ENCODE measurements at regions not wholly inside any gene's neighbourhood (a gene's known extent, or its start where the extent isn't known, plus 50 kb on each side); places are given as distances from the start of the nearest gene placed in this dataset.

GRCh38 chr13:109951491-109951890 lies 165.1 kb upstream of the IRS2 start:
- Histone ChIP-seq H4K20me1 (replicated peaks in 1 of 2; ENCODE audit: control insufficient read depth in 1 of 2, insufficient read depth in 2 of 2, low read length in 2 of 2) (no peaks in the 10 kb centered on the region), H3K36me3 (ENCODE audit: control insufficient read depth in 2 of 4, insufficient read depth in 4 of 4, low read length in 3 of 4) (no peaks in the 10 kb centered on the region), H3K18ac (ENCODE audit: extremely low read depth, low read length) (no peak overlapping the region), H3K79me2 (ENCODE audit: control insufficient read depth in 1 of 2, insufficient read depth in 2 of 2, low read length in 2 of 2) (no peaks in the 10 kb centered on the region), H3K4me1 (replicated peaks in 1 of 4; ENCODE audit: control insufficient read depth in 3 of 4, insufficient read depth in 4 of 4, low read length in 3 of 4) (no peaks in the 10 kb centered on the region), H2BK20ac (ENCODE audit: low read length) (no peak overlapping the region), H3K27ac (ENCODE audit: low read depth, low read length) (no peak overlapping the region), H3K14ac (ENCODE audit: insufficient read length) (no peak overlapping the region), H3K9me3 (ENCODE audit: insufficient read depth in 2 of 2, low read depth in 1 of 2, low read length in 1 of 2) (no peaks in the 10 kb centered on the region), H3K4ac (replicated peaks; ENCODE audit: insufficient read length, low read depth, low read length) (no peak overlapping the region), H3K23me2 (ENCODE audit: low read depth, low read length) (no peaks in the 10 kb centered on the region), H2AFZ (ENCODE audit: low read length) (no peak overlapping the region), H4K8ac (ENCODE audit: extremely low read depth, insufficient read depth, low read length) (no peak overlapping the region), H3K79me1 (ENCODE audit: low read depth, low read length) (no peaks in the 10 kb centered on the region), H2AK5ac (ENCODE audit: low read depth, low read length) (no peak overlapping the region), H2BK120ac (replicated peaks; ENCODE audit: low read depth, low read length) (no peak overlapping the region), H3K4me2 (ENCODE audit: insufficient read depth in 1 of 2, low read depth in 2 of 2, low read length in 2 of 2) (no peak overlapping the region), H3K27me3 (replicated peaks in 1 of 4; ENCODE audit: control insufficient read depth in 3 of 4, extremely low read depth in 1 of 4, insufficient read depth in 3 of 4, low read length in 3 of 4) (no peaks in the 10 kb centered on the region), H3K4me3 (ENCODE audit: extremely low read depth in 1 of 4, insufficient read depth in 2 of 4, low read depth in 3 of 4, low read length in 4 of 4) (no peak overlapping the region), H4K91ac (replicated peaks; ENCODE audit: insufficient read length, low read length) (no peak overlapping the region), H3K56ac (replicated peaks; ENCODE audit: insufficient read length, low read depth, low read length) (no peak overlapping the region), H2BK15ac (ENCODE audit: low read length) (no peak overlapping the region), H4K5ac (ENCODE audit: insufficient read length, low read depth, low read length) (no peak overlapping the region), H3K9ac (replicated peaks in 1 of 4; ENCODE audit: extremely low read depth in 1 of 4, low read depth in 3 of 4, low read length in 3 of 4) (no peak overlapping the region), H2BK5ac (ENCODE audit: low read depth, low read length) (no peak overlapping the region), H2BK12ac (ENCODE audit: low read depth, low read length) (no peak overlapping the region), H3K23ac (ENCODE audit: insufficient read length) (no peak overlapping the region)
- DNase-seq (ENCODE audit: low read depth in 1 of 2, low spot score in 2 of 2), result no peak
- POLR2A ChIA-PET (ENCODE audit: partially characterized antibody), result no interaction called here
- FAIRE-seq, result no peak
- CTCF ChIA-PET (ENCODE audit: partially characterized antibody), result no interaction called here
- 92% methylated on average over 1 of the region's 1 CpG; no CpG with 5 or more reads in 1 of the 2 experiments for WGBS, 2 experiments (ENCODE audit: extremely low coverage in 1 of 2, insufficient coverage in 1 of 2, insufficient read length in 1 of 2, insufficient replicate concordance in 2 of 2, low coverage in 1 of 2, low lambda C conversion rate in 2 of 2, missing lambda C conversion rate in 1 of 2)
- no peak for TF ChIP-seq TCF12 (IDR thresholded peaks at IDR 0.05; ENCODE audit: low read depth, low read length)
- TF ChIP-seq RAD21 (IDR thresholded peaks at IDR 0.05 in 1 of 2, conservative IDR thresholded peaks at IDR 0.05 in 1 of 2; ENCODE audit: low read depth in 2 of 2, low read length in 2 of 2), result no peak
- TF ChIP-seq BCL11A (IDR thresholded peaks at IDR 0.05; ENCODE audit: low read depth in 2 of 2, low read length in 2 of 2), result no peak
- no peak for TF ChIP-seq RBBP5 (IDR thresholded peaks at IDR 0.05; ENCODE audit: borderline replicate concordance, low read depth, low read length)
- TF ChIP-seq TAF7 (optimal IDR thresholded peaks at IDR 0.05; ENCODE audit: borderline replicate concordance, low read depth, low read length), result no peak
- TF ChIP-seq SUZ12 (IDR thresholded peaks at IDR 0.05; ENCODE audit: low read length), result no peak
- no peak for TF ChIP-seq SP1 (IDR thresholded peaks at IDR 0.05; ENCODE audit: low read depth, low read length)
- TF ChIP-seq NANOG (IDR thresholded peaks at IDR 0.05; ENCODE audit: insufficient read depth, low read depth, low read length, poor library complexity, severe bottlenecking), result no peak

Measured in H1 (cell line).